Head of caudate nucleus (tissue), 42 donors: ENCODE measurements at regions not wholly inside any gene's neighbourhood (a gene's known extent, or its start where the extent isn't known, plus 50 kb on each side); places are given as distances from the start of the nearest gene placed in this dataset.
A peak's percentile ranks its signal among the peaks of the same experiment; 100 is the strongest.
"Not testable (repeated sequence)": the region's sequence is repeated elsewhere in the genome, so short reads cannot be mapped to it uniquely, and the experiment has no call there.

Source experiments
- DNase-seq, 42 donors: peaks; one replicate each; pipeline versions ENCODE4 v3.0.0 to v3.0.0-alpha.2; 2020 to 2021; ENCODE audit warnings: mixed read lengths in 7 of 42
- intact Hi-C: fragments of 100-400 bp; cut with DNase I; formaldehyde crosslinking; loops from one replicate; pipeline ENCODE4 v1.15.0; 2022

GRCh38 chr5:70778240-70778639 is 122.2 kb upstream of the SERF1A start:
- intact Hi-C loops = not testable (repeated sequence)
- DNase-seq = peak in 22 of 42 donors; percentile 0 to 43 (median 5)
